GM19240 (cell line): ENCODE measurements at regions not wholly inside any gene's neighbourhood (a gene's known extent, or its start where the extent isn't known, plus 50 kb on each side); places are given as distances from the start of the nearest gene placed in this dataset.
"Not testable (repeated sequence)": the region's sequence is repeated elsewhere in the genome, so short reads cannot be mapped to it uniquely, and the experiment has no call there.

Experiments
- DNase-seq: peaks from one replicate; pipeline ENCODE4 v3.0.0; 2011; ENCODE audit warnings: low spot score; ENCODE audit not compliant: insufficient read length

- no peak for DNase-seq
These were observed 59.2 kb downstream of the C9orf50 start for GRCh38 chr9:129561594-129562281.

- no peak for DNase-seq
These were observed 60.0 kb downstream of the C9orf50 start for GRCh38 chr9:129560881-129561306.

GRCh38 chr9:129559506-129559881 lies 61.4 kb downstream of the C9orf50 start:
- DNase-seq: no peak

- no peak for DNase-seq
These were observed 62.1 kb downstream of the C9orf50 start for GRCh38 chr9:129558551-129559505.

GRCh38 chr9:129558063-129558550 lies 62.8 kb downstream of the C9orf50 start:
- no peak for DNase-seq

GRCh38 chr9:129557192-129558036 lies 63.5 kb downstream of the C9orf50 start:
- no peak for DNase-seq

GRCh38 chr9:129556491-129557191 lies 64.3 kb downstream of the C9orf50 start:
- no peak for DNase-seq

GRCh38 chr9:129555512-129556215 lies 65.2 kb downstream of the C9orf50 start:
- DNase-seq: no peak

- DNase-seq: no peak
These were observed 66.3 kb downstream of the C9orf50 start for GRCh38 chr9:129554649-129555048.

- DNase-seq: no peak
These were observed 67.6 kb downstream of the C9orf50 start for GRCh38 chr9:129553277-129553676.

- DNase-seq: no peak
These were observed 68.8 kb downstream of the C9orf50 start for GRCh38 chr9:129552064-129552463.

- DNase-seq: no peak
These were observed 69.4 kb downstream of the C9orf50 start for GRCh38 chr9:129551393-129551973.

GRCh38 chr9:129550977-129551376 lies 69.9 kb downstream of the C9orf50 start:
- not testable (repeated sequence) for DNase-seq

- no peak for DNase-seq
These were observed 70.6 kb downstream of the C9orf50 start for GRCh38 chr9:129550199-129550839.

GRCh38 chr9:129549684-129550083 lies 71.2 kb downstream of the C9orf50 start:
- no peak for DNase-seq

- no peak for DNase-seq
These were observed 71.8 kb downstream of the C9orf50 start for GRCh38 chr9:129549139-129549538.

- DNase-seq: no peak
These were observed 72.2 kb downstream of the C9orf50 start for GRCh38 chr9:129548571-129549135.

- no peak for DNase-seq
These were observed 72.9 kb downstream of the C9orf50 start for GRCh38 chr9:129547869-129548570.
